ENCODE measurements at regions not wholly inside any gene's neighbourhood (a gene's known extent, or its start where the extent isn't known, plus 50 kb on each side); places are given as distances from the start of the nearest gene placed in this dataset.

DNA sequence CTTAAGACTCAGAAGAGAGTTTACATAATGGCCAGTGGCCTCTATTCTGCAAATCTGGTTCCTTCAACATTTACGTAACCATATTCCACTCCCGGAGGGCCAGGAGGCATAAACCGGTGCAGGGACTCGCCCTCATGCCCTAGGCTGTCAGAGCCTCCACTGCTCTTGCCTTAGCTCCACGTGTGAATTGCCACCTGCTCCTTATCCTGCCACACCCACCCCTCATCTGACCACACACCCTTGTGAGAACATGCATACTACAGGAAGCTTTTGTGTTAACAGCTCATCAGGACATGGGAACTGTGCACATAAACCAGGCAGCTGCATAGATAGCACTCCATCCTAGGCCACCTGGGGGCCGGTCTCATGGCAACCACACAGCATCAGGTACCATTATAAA is 146.7 kb upstream of the PFKP start:
- Histone ChIP-seq H3K27ac (ENCODE audit: low read length in 2 of 2) (no peak overlapping the region), H2AFZ (ENCODE audit: insufficient read depth, low read depth, low read length, poor library complexity, severe bottlenecking) (no peak overlapping the region), H3K27me3 (replicated peaks in 1 of 4; ENCODE audit: control extremely low read depth in 1 of 4, control insufficient read depth in 3 of 4, insufficient read depth in 4 of 4, low read length in 3 of 4) (peaks cover 0 to 13% (median 0%) of the 10 kb centered on the region in 4 experiments), H3K9ac (ENCODE audit: low read length) (no peak overlapping the region), H4K20me1 (ENCODE audit: control insufficient read depth, insufficient read depth, low read length, poor library complexity, severe bottlenecking) (no peaks in the 10 kb centered on the region), H3K9me3 (ENCODE audit: control extremely low read depth in 1 of 3, control insufficient read depth in 2 of 3, insufficient read depth in 1 of 3, low read length in 2 of 3) (peaks cover 0 to 3% (median 0%) of the 10 kb centered on the region in 3 donors), H3K4me3 (ENCODE audit: control extremely low read depth in 1 of 5, extremely low read depth in 1 of 5, insufficient read depth in 1 of 5, low read depth in 2 of 5, low read length in 4 of 5) (no peak overlapping the region), H3K79me2 (ENCODE audit: control insufficient read depth, insufficient read depth, low read length) (no peaks in the 10 kb centered on the region), H3K4me1 (ENCODE audit: control insufficient read depth in 2 of 2, insufficient read depth in 2 of 2, low read length in 2 of 2) (peaks cover 0 to 2% of the 10 kb centered on the region in 2 donors), H3K4me2 (replicated peaks; ENCODE audit: low read depth, low read length, poor library complexity, severe bottlenecking) (no peak overlapping the region), H3K36me3 (replicated peaks in 1 of 2; ENCODE audit: control extremely low read depth in 1 of 2, control insufficient read depth in 1 of 2, extremely low read depth in 1 of 2, insufficient read depth in 2 of 2, low read length in 1 of 2) (no peaks in the 10 kb centered on the region)
- no peak for DNase-seq
- Mint-ChIP-seq H3K9me3 (ENCODE audit: insufficient read depth) (no peaks in the 10 kb centered on the region), H3K4me3 (no peak overlapping the region), H3K27ac (no peak overlapping the region), H3K27me3 (peaks cover 18% of the 10 kb centered on the region), H3K4me1 (no peaks in the 10 kb centered on the region)
- intact Hi-C loops (cut with micrococcal nuclease) = no loop called here
- no peak for ATAC-seq (ENCODE audit: low read depth)
- POLR2A ChIA-PET = no interaction called here
- CTCF ChIA-PET = no interaction called here
- TF ChIP-seq EZH2 (IDR thresholded peaks at IDR 0.05; ENCODE audit: borderline replicate concordance, insufficient read depth, low read depth, low read length, poor library complexity, severe bottlenecking) = no peak
- TF ChIP-seq, protein P1, sequence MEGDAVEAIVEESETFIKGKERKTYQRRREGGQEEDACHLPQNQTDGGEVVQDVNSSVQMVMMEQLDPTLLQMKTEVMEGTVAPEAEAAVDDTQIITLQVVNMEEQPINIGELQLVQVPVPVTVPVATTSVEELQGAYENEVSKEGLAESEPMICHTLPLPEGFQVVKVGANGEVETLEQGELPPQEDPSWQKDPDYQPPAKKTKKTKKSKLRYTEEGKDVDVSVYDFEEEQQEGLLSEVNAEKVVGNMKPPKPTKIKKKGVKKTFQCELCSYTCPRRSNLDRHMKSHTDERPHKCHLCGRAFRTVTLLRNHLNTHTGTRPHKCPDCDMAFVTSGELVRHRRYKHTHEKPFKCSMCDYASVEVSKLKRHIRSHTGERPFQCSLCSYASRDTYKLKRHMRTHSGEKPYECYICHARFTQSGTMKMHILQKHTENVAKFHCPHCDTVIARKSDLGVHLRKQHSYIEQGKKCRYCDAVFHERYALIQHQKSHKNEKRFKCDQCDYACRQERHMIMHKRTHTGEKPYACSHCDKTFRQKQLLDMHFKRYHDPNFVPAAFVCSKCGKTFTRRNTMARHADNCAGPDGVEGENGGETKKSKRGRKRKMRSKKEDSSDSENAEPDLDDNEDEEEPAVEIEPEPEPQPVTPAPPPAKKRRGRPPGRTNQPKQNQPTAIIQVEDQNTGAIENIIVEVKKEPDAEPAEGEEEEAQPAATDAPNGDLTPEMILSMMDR (IDR thresholded peaks at IDR 0.05) = no peak
- 77% methylated on average over 6 of the region's 6 CpGs for WGBS (ENCODE audit: insufficient coverage)

DNA sequence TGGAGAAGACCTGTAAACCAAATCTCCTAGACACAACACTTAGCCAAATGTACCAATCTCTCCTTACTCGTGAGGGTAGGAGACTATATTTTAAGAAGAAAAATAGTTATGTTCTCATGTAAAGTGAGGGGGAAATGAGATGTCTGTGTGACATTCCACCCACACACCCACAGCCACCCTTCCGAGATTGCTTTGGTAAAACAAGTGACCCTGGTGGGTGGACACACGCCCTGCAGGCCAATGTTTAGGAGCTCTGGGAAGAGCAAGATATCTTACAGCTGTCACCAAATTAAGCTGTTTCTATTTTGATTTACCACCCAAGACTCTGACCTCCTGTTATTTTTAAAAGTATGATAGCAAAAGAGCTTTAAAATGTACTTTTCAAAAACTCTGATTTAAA is 147.2 kb upstream of the PFKP start:
- no peaks in the 10 kb centered on the region for H3K4me1 ChIP-seq (ENCODE audit: control insufficient read depth in 2 of 2, insufficient read depth in 2 of 2, low read length in 2 of 2)
- Mint-ChIP-seq H3K27ac (no peak overlapping the region), H3K4me3 (no peak overlapping the region), H3K4me1 (no peaks in the 10 kb centered on the region), H3K27me3 (peaks cover 18% of the 10 kb centered on the region), H3K9me3 (ENCODE audit: insufficient read depth) (no peaks in the 10 kb centered on the region)
- ATAC-seq (ENCODE audit: low read depth) (no peak), DNase-seq (no peak)
- no peak overlapping the region for H3K27ac ChIP-seq (ENCODE audit: low read length in 2 of 2)
- no peaks in the 10 kb centered on the region for H4K20me1 ChIP-seq (ENCODE audit: control insufficient read depth, insufficient read depth, low read length, poor library complexity, severe bottlenecking)
- H3K4me2 ChIP-seq (replicated peaks; ENCODE audit: low read depth, low read length, poor library complexity, severe bottlenecking) = no peak overlapping the region
- POLR2A ChIA-PET = no interaction called here
- no peak overlapping the region for H3K4me3 ChIP-seq (ENCODE audit: control extremely low read depth in 1 of 5, extremely low read depth in 1 of 5, insufficient read depth in 1 of 5, low read depth in 2 of 5, low read length in 4 of 5)
- no peak overlapping the region for H3K9ac ChIP-seq (ENCODE audit: low read length)
- WGBS (ENCODE audit: insufficient coverage) = no CpG with 5 or more reads among the region's 3 CpGs
- TF ChIP-seq EZH2 (IDR thresholded peaks at IDR 0.05; ENCODE audit: borderline replicate concordance, insufficient read depth, low read depth, low read length, poor library complexity, severe bottlenecking) = no peak
- TF ChIP-seq, protein P1 (IDR thresholded peaks at IDR 0.05) = no peak
- CTCF ChIA-PET = no interaction called here
- no peak overlapping the region for H2AFZ ChIP-seq (ENCODE audit: insufficient read depth, low read depth, low read length, poor library complexity, severe bottlenecking)
- H3K27me3 ChIP-seq (replicated peaks in 1 of 4; ENCODE audit: control extremely low read depth in 1 of 4, control insufficient read depth in 3 of 4, insufficient read depth in 4 of 4, low read length in 3 of 4) = peaks cover 0 to 16% (median 0%) of the 10 kb centered on the region in 4 experiments
- intact Hi-C loops (cut with micrococcal nuclease) = no loop called here
- H3K36me3 ChIP-seq (replicated peaks in 1 of 2; ENCODE audit: control extremely low read depth in 1 of 2, control insufficient read depth in 1 of 2, extremely low read depth in 1 of 2, insufficient read depth in 2 of 2, low read length in 1 of 2) = no peaks in the 10 kb centered on the region
- H3K79me2 ChIP-seq (ENCODE audit: control insufficient read depth, insufficient read depth, low read length) = no peaks in the 10 kb centered on the region
- peaks cover 0 to 7% (median 0%) of the 10 kb centered on the region in 3 donors for H3K9me3 ChIP-seq (ENCODE audit: control extremely low read depth in 1 of 3, control insufficient read depth in 2 of 3, insufficient read depth in 1 of 3, low read length in 2 of 3)

Measured in B cell (primary cell).